ENCODE measurements at regions not wholly inside any gene's neighbourhood (a gene's known extent, or its start where the extent isn't known, plus 50 kb on each side); places are given as distances from the start of the nearest gene placed in this dataset.

DNA sequence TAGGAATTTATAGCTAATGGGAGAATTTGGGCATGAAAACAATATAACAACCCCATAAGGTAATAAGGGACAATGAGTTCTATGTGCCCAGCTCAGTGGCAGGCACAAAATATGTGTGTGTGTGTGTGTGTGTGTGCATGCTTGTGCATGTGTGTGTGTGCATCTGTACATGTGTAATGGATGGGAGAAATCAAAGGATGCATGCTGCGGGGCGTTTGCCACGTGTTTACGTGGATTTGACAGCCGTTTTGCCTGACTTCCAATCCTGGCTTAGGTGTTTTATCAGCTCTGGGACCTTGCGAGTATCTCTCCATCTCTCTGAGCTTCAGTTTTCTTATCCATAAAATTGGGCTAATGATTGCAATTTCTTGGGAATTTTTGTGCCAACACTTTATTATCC, 108.4 kb downstream of the IRX5 start:
- Histone ChIP-seq H3K9me2 (ENCODE audit: insufficient read depth) (no peaks in the 10 kb centered on the region), H3K36me3 (ENCODE audit: insufficient read depth) (no peaks in the 10 kb centered on the region), H2AFZ (no peak overlapping the region), H3K4me2 (no peak overlapping the region), H3F3A (replicated peaks; ENCODE audit: low read depth) (no peaks in the 10 kb centered on the region), H3K27me3 (ENCODE audit: insufficient read depth) (no peaks in the 10 kb centered on the region), H4K20me1 (replicated peaks; ENCODE audit: insufficient read depth) (no peaks in the 10 kb centered on the region), H3K79me2 (replicated peaks; ENCODE audit: insufficient read depth) (no peaks in the 10 kb centered on the region), H3K27ac (ENCODE audit: low read depth) (no peak overlapping the region), H3K4me3 (no peak overlapping the region), H3K4me1 (ENCODE audit: insufficient read depth) (no peaks in the 10 kb centered on the region)
- DNase-seq (ENCODE audit: low spot score) (no peak), ATAC-seq (no peak)
- Mint-ChIP-seq H3K4me1 (no peaks in the 10 kb centered on the region), H3K4me3 (no peak overlapping the region), H3K9me3 (no peaks in the 10 kb centered on the region), H3K27ac (no peak overlapping the region), H3K36me3 (ENCODE audit: low read depth) (no peaks in the 10 kb centered on the region), H3K27me3 (ENCODE audit: insufficient read depth, low read depth, poor library complexity) (peaks cover 7% of the 10 kb centered on the region)
- TF ChIP-seq POLR2AphosphoS5 (IDR thresholded peaks at IDR 0.05; ENCODE audit: low read depth) (no peak), EZH2phosphoT487 (IDR thresholded peaks at IDR 0.05; ENCODE audit: unreplicated experiment) (no peak), CREB1 (CRISPR knock-in tag; IDR thresholded peaks at IDR 0.05; ENCODE audit: low read depth) (no peak), EZH2 (IDR thresholded peaks at IDR 0.05; ENCODE audit: low read depth, unreplicated experiment) (no peak), ZNF331 (CRISPR knock-in tag; IDR thresholded peaks at IDR 0.05; ENCODE audit: low read depth) (no peak), ZNF114 (CRISPR knock-in tag; IDR thresholded peaks at IDR 0.05) (no peak), STAT1 (IDR thresholded peaks at IDR 0.05; ENCODE audit: unreplicated experiment) (no peak), NANOG (IDR thresholded peaks at IDR 0.05; ENCODE audit: borderline replicate concordance) (no peak), JUNB (IDR thresholded peaks at IDR 0.05; ENCODE audit: unreplicated experiment) (no peak)
- TF ChIP-seq, protein P1, sequence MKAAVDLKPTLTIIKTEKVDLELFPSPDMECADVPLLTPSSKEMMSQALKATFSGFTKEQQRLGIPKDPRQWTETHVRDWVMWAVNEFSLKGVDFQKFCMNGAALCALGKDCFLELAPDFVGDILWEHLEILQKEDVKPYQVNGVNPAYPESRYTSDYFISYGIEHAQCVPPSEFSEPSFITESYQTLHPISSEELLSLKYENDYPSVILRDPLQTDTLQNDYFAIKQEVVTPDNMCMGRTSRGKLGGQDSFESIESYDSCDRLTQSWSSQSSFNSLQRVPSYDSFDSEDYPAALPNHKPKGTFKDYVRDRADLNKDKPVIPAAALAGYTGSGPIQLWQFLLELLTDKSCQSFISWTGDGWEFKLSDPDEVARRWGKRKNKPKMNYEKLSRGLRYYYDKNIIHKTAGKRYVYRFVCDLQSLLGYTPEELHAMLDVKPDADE (IDR thresholded peaks at IDR 0.05): no peak
- TF ChIP-seq, protein P2, sequence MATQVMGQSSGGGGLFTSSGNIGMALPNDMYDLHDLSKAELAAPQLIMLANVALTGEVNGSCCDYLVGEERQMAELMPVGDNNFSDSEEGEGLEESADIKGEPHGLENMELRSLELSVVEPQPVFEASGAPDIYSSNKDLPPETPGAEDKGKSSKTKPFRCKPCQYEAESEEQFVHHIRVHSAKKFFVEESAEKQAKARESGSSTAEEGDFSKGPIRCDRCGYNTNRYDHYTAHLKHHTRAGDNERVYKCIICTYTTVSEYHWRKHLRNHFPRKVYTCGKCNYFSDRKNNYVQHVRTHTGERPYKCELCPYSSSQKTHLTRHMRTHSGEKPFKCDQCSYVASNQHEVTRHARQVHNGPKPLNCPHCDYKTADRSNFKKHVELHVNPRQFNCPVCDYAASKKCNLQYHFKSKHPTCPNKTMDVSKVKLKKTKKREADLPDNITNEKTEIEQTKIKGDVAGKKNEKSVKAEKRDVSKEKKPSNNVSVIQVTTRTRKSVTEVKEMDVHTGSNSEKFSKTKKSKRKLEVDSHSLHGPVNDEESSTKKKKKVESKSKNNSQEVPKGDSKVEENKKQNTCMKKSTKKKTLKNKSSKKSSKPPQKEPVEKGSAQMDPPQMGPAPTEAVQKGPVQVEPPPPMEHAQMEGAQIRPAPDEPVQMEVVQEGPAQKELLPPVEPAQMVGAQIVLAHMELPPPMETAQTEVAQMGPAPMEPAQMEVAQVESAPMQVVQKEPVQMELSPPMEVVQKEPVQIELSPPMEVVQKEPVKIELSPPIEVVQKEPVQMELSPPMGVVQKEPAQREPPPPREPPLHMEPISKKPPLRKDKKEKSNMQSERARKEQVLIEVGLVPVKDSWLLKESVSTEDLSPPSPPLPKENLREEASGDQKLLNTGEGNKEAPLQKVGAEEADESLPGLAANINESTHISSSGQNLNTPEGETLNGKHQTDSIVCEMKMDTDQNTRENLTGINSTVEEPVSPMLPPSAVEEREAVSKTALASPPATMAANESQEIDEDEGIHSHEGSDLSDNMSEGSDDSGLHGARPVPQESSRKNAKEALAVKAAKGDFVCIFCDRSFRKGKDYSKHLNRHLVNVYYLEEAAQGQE (IDR thresholded peaks at IDR 0.05; ENCODE audit: unreplicated experiment): no peak
- TF ChIP-seq, protein P3, sequence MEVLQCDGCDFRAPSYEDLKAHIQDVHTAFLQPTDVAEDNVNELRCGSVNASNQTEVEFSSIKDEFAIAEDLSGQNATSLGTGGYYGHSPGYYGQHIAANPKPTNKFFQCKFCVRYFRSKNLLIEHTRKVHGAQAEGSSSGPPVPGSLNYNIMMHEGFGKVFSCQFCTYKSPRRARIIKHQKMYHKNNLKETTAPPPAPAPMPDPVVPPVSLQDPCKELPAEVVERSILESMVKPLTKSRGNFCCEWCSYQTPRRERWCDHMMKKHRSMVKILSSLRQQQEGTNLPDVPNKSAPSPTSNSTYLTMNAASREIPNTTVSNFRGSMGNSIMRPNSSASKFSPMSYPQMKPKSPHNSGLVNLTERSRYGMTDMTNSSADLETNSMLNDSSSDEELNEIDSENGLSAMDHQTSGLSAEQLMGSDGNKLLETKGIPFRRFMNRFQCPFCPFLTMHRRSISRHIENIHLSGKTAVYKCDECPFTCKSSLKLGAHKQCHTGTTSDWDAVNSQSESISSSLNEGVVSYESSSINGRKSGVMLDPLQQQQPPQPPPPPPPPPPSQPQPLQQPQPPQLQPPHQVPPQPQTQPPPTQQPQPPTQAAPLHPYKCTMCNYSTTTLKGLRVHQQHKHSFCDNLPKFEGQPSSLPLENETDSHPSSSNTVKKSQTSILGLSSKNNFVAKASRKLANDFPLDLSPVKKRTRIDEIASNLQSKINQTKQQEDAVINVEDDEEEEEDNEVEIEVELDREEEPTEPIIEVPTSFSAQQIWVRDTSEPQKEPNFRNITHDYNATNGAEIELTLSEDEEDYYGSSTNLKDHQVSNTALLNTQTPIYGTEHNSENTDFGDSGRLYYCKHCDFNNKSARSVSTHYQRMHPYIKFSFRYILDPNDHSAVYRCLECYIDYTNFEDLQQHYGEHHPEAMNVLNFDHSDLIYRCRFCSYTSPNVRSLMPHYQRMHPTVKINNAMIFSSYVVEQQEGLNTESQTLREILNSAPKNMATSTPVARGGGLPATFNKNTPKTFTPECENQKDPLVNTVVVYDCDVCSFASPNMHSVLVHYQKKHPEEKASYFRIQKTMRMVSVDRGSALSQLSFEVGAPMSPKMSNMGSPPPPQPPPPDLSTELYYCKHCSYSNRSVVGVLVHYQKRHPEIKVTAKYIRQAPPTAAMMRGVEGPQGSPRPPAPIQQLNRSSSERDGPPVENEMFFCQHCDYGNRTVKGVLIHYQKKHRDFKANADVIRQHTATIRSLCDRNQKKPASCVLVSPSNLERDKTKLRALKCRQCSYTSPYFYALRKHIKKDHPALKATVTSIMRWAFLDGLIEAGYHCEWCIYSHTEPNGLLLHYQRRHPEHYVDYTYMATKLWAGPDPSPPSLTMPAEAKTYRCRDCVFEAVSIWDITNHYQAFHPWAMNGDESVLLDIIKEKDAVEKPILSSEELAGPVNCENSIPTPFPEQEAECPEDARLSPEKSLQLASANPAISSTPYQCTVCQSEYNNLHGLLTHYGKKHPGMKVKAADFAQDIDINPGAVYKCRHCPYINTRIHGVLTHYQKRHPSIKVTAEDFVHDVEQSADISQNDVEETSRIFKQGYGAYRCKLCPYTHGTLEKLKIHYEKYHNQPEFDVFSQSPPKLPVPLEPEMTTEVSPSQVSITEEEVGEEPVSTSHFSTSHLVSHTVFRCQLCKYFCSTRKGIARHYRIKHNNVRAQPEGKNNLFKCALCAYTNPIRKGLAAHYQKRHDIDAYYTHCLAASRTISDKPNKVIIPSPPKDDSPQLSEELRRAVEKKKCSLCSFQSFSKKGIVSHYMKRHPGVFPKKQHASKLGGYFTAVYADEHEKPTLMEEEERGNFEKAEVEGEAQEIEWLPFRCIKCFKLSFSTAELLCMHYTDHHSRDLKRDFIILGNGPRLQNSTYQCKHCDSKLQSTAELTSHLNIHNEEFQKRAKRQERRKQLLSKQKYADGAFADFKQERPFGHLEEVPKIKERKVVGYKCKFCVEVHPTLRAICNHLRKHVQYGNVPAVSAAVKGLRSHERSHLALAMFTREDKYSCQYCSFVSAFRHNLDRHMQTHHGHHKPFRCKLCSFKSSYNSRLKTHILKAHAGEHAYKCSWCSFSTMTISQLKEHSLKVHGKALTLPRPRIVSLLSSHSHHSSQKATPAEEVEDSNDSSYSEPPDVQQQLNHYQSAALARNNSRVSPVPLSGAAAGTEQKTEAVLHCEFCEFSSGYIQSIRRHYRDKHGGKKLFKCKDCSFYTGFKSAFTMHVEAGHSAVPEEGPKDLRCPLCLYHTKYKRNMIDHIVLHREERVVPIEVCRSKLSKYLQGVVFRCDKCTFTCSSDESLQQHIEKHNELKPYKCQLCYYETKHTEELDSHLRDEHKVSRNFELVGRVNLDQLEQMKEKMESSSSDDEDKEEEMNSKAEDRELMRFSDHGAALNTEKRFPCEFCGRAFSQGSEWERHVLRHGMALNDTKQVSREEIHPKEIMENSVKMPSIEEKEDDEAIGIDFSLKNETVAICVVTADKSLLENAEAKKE (CRISPR knock-in tag; IDR thresholded peaks at IDR 0.05): no peak
- TF ChIP-seq, protein P4, sequence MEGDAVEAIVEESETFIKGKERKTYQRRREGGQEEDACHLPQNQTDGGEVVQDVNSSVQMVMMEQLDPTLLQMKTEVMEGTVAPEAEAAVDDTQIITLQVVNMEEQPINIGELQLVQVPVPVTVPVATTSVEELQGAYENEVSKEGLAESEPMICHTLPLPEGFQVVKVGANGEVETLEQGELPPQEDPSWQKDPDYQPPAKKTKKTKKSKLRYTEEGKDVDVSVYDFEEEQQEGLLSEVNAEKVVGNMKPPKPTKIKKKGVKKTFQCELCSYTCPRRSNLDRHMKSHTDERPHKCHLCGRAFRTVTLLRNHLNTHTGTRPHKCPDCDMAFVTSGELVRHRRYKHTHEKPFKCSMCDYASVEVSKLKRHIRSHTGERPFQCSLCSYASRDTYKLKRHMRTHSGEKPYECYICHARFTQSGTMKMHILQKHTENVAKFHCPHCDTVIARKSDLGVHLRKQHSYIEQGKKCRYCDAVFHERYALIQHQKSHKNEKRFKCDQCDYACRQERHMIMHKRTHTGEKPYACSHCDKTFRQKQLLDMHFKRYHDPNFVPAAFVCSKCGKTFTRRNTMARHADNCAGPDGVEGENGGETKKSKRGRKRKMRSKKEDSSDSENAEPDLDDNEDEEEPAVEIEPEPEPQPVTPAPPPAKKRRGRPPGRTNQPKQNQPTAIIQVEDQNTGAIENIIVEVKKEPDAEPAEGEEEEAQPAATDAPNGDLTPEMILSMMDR (conservative IDR thresholded peaks at IDR 0.05; ENCODE audit: low read depth in 2 of 2): no peak
